ENCODE measurements at regions not wholly inside any gene's neighbourhood (a gene's known extent, or its start where the extent isn't known, plus 50 kb on each side); places are given as distances from the start of the nearest gene placed in this dataset.

DNA sequence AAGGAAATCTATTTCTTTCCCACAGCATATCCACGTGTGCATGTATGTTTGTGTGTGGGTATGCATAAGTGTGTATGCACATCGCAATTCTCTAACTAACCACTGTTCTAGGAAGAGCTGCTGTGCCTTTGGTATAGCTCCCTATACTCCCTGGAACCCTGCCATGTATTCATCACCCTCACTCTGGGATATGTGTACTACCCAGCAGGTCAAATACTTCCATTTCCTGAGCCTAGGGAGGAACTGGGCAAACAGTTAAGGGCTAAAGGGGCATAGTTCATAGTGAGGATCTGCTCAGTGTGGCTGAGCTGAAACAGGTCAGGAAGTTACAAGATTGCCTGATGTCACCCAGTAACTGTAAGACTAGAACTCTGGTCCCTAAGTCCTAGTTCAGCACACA lies 260.4 kb downstream of the RPLP1 start:
- CTCF ChIA-PET: interaction anchor here (0.5 kb wide), 1 partner anchor 185 kb away, joined by 5 read pairs; no protein-coding TSS in a partner anchor
- peaks cover 26% of the 10 kb centered on the region for H3K4me1 Mint-ChIP-seq (ENCODE audit: low read depth, unreplicated experiment)
- H3K27me3 Mint-ChIP-seq (ENCODE audit: unreplicated experiment): peaks cover 16% of the 10 kb centered on the region

DNA sequence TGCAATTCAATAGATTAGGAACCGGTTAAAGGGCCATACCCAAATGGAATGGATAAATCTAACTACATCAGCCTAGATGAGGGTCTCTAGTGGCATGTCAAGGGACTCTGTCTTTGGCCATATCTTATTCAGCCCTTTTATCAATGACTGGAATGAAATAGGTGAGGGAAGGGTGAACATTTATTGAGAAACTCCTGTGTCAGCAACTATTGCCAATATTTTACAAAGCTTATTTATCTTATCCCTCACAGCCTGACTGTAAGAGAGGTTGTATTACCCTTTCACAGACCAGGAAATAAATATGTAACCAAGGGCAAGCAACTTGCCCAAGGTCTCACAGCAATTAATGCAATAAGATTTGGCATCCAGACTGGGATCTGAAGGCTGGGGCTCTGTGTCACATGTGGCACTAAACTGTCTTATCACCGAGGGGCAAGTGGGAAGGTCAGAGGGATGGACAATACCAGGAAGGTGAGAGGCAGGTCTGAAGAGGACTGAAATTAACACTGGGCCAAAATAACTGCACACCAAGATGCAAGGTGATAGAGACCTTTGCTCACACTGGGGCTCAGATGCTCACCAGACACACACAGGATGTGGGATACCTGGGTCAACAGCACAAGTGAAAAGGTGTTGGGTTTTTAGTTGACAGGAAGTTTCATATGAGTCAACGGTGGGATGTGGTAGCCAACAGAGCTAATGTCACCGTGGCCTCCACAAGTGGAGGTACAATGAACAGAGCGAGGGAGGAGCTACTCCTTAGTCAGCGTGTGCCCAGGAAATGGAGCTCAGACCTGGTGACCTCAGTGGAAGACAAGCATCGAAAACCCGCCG lies 261.3 kb downstream of the RPLP1 start:
- H3K27ac Mint-ChIP-seq (ENCODE audit: unreplicated experiment): peak overlapping the region; percentile 48
- peaks cover 16% of the 10 kb centered on the region for H3K27me3 Mint-ChIP-seq (ENCODE audit: unreplicated experiment)
- peaks cover 26% of the 10 kb centered on the region for H3K4me1 Mint-ChIP-seq (ENCODE audit: low read depth, unreplicated experiment)
- peaks cover 7% of the 10 kb centered on the region for H3K9me3 Mint-ChIP-seq (ENCODE audit: low read depth, unreplicated experiment)
- TF ChIP-seq, protein P1, sequence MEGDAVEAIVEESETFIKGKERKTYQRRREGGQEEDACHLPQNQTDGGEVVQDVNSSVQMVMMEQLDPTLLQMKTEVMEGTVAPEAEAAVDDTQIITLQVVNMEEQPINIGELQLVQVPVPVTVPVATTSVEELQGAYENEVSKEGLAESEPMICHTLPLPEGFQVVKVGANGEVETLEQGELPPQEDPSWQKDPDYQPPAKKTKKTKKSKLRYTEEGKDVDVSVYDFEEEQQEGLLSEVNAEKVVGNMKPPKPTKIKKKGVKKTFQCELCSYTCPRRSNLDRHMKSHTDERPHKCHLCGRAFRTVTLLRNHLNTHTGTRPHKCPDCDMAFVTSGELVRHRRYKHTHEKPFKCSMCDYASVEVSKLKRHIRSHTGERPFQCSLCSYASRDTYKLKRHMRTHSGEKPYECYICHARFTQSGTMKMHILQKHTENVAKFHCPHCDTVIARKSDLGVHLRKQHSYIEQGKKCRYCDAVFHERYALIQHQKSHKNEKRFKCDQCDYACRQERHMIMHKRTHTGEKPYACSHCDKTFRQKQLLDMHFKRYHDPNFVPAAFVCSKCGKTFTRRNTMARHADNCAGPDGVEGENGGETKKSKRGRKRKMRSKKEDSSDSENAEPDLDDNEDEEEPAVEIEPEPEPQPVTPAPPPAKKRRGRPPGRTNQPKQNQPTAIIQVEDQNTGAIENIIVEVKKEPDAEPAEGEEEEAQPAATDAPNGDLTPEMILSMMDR (IDR thresholded peaks at IDR 0.05; ENCODE audit: unreplicated experiment): no peak
- no TSS peak for BruUV-seq (replicated peaks)
- peak overlapping the region; percentile 10 for H3K4me3 Mint-ChIP-seq (ENCODE audit: low read depth, unreplicated experiment)
- peak; percentile 66 for DNase-seq
- intact Hi-C loops (cut with micrococcal nuclease; ENCODE audit: unreplicated experiment): no loop called here
- CTCF ChIA-PET: interaction anchor here (0.5 to 1.1 kb wide), 5 partner anchors 47 to 235 kb away, joined by 3 to 5 read pairs (median 3); no protein-coding TSS in a partner anchor
- H3K36me3 Mint-ChIP-seq (ENCODE audit: insufficient read depth, unreplicated experiment): peaks cover 8% of the 10 kb centered on the region

More for the DNA sequence above, 260.4 kb downstream of the RPLP1 start:
- intact Hi-C loops (cut with micrococcal nuclease; ENCODE audit: unreplicated experiment): no loop called here
- H3K9me3 Mint-ChIP-seq (ENCODE audit: low read depth, unreplicated experiment): peaks cover 12% of the 10 kb centered on the region
- TF ChIP-seq, protein P1 (IDR thresholded peaks at IDR 0.05; ENCODE audit: unreplicated experiment): no peak
- no TSS peak for BruUV-seq (replicated peaks)
- DNase-seq: peak; percentile 19
- H3K36me3 Mint-ChIP-seq (ENCODE audit: insufficient read depth, unreplicated experiment): peaks cover 8% of the 10 kb centered on the region
- H3K27ac Mint-ChIP-seq (ENCODE audit: unreplicated experiment): no peak overlapping the region
- no peak overlapping the region for H3K4me3 Mint-ChIP-seq (ENCODE audit: low read depth, unreplicated experiment)

DNA sequence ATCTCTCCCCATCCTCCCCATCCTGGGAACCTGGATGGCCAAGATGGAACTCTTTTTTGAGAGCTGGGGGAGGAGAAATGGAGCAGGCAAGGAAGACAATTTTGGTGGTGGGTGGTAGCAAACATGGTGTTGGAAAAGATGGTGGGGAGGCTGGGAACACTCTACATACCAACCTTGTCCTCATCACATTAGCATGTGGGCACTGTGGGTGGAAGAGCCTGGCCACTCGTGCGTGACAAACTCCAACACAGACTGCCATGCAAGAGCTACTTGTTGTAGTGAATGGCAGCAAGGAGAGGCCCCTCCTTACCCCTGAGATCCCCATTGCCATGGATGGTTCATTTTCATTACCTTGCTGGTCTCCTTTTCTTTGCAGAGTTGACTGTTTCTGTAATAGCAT lies 262.6 kb downstream of the RPLP1 start:
- Mint-ChIP-seq H3K9me3 (ENCODE audit: low read depth, unreplicated experiment) (peaks cover 4% of the 10 kb centered on the region), H3K36me3 (ENCODE audit: insufficient read depth, unreplicated experiment) (peaks cover 8% of the 10 kb centered on the region), H3K27ac (ENCODE audit: unreplicated experiment) (peak overlapping the region; percentile 9), H3K4me3 (ENCODE audit: low read depth, unreplicated experiment) (no peak overlapping the region), H3K4me1 (ENCODE audit: low read depth, unreplicated experiment) (peaks cover 26% of the 10 kb centered on the region), H3K27me3 (ENCODE audit: unreplicated experiment) (peaks cover 14% of the 10 kb centered on the region)
- intact Hi-C loops (cut with micrococcal nuclease; ENCODE audit: unreplicated experiment): no loop called here
- BruUV-seq (replicated peaks): no TSS peak
- DNase-seq: no peak
- TF ChIP-seq, protein P1 (IDR thresholded peaks at IDR 0.05; ENCODE audit: unreplicated experiment): no peak
- CTCF ChIA-PET: no interaction called here

DNA sequence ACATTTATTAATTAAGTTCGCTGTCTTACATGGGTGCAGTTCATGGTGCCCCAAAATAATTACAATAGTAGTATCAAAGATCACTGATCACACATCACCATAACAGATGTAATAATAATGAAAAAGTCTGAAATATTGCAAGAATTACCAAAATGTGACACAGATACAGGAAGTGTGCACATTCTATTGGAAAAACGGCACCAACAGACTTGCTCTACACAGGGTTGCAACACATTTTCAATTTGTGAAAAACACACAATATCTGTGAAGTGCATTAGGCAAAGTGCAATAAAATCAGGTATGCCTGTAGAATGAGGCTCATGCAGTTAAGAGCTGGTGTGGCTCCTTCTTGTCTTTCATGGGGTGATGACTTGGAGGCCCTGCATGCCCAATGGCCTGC lies 265.8 kb downstream of the RPLP1 start:
- Mint-ChIP-seq H3K27me3 (ENCODE audit: unreplicated experiment) (peaks cover 18% of the 10 kb centered on the region), H3K36me3 (ENCODE audit: insufficient read depth, unreplicated experiment) (peaks cover 13% of the 10 kb centered on the region)
- CTCF ChIA-PET: no interaction called here

More for the DNA sequence above, 265.8 kb downstream of the RPLP1 start:
- H3K4me1 Mint-ChIP-seq (ENCODE audit: low read depth, unreplicated experiment): peaks cover 37% of the 10 kb centered on the region
- TF ChIP-seq, protein P1 (IDR thresholded peaks at IDR 0.05; ENCODE audit: unreplicated experiment): no peak
- H3K27ac Mint-ChIP-seq (ENCODE audit: unreplicated experiment): no peak overlapping the region
- H3K4me3 Mint-ChIP-seq (ENCODE audit: low read depth, unreplicated experiment): no peak overlapping the region
- no peak for DNase-seq
- no peaks in the 10 kb centered on the region for H3K9me3 Mint-ChIP-seq (ENCODE audit: low read depth, unreplicated experiment)
- intact Hi-C loops (cut with micrococcal nuclease; ENCODE audit: unreplicated experiment): no loop called here
- BruUV-seq (replicated peaks): no TSS peak

All from Calu3 (cell line).